ENCODE measurements at regions not wholly inside any gene's neighbourhood (a gene's known extent, or its start where the extent isn't known, plus 50 kb on each side); places are given as distances from the start of the nearest gene placed in this dataset.

DNA sequence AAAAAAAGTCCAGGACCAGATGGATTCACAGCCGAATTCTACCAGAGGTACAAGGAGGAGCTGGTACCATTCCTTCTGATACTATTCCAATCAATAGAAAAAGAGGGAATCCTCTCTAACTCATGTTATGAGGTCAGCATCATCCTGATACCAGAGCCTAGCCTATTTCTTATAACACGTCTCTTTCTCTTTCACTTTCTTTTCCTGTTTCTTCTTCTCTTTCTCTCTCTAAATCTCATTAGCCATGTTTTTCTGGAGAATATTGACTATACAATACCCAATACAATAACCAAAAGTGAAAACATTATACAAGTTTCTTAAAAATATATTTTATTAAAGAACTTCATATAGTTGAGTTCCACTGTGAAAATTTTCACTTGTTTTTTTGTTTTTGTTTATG lies 1154.9 kb upstream of the PCDH7 start:
- TF ChIP-seq, protein P1, sequence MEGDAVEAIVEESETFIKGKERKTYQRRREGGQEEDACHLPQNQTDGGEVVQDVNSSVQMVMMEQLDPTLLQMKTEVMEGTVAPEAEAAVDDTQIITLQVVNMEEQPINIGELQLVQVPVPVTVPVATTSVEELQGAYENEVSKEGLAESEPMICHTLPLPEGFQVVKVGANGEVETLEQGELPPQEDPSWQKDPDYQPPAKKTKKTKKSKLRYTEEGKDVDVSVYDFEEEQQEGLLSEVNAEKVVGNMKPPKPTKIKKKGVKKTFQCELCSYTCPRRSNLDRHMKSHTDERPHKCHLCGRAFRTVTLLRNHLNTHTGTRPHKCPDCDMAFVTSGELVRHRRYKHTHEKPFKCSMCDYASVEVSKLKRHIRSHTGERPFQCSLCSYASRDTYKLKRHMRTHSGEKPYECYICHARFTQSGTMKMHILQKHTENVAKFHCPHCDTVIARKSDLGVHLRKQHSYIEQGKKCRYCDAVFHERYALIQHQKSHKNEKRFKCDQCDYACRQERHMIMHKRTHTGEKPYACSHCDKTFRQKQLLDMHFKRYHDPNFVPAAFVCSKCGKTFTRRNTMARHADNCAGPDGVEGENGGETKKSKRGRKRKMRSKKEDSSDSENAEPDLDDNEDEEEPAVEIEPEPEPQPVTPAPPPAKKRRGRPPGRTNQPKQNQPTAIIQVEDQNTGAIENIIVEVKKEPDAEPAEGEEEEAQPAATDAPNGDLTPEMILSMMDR (IDR thresholded peaks at IDR 0.05; ENCODE audit: poor library complexity), result no peak
- no peak for TF ChIP-seq EZH2phosphoT487 (IDR thresholded peaks at IDR 0.05; ENCODE audit: low read depth, severe bottlenecking, unreplicated experiment)

Data from hepatocyte (in vitro differentiated cells).